Progenitor cell of endocrine pancreas (in vitro differentiated cells): ENCODE measurements at regions not wholly inside any gene's neighbourhood (a gene's known extent, or its start where the extent isn't known, plus 50 kb on each side); places are given as distances from the start of the nearest gene placed in this dataset.

Experiments
- DNase-seq: peaks from one replicate; pipeline ENCODE4 v3.0.0; 2021; ENCODE audit warnings: low spot score; ENCODE audit not compliant: unreplicated experiment
- H3K27ac Mint-ChIP-seq: 2 replicates; pipeline ENCODE4 v1.8.0; 2021; ENCODE audit warnings: mild to moderate bottlenecking, moderate library complexity, mixed read lengths
- H3K27me3 Mint-ChIP-seq: 2 replicates; pipeline ENCODE4 v1.8.0; 2021; ENCODE audit warnings: mixed read lengths
- H3K36me3 Mint-ChIP-seq: 2 replicates; pipeline ENCODE4 v1.8.0; 2022; ENCODE audit warnings: mixed read lengths; ENCODE audit not compliant: insufficient read depth
- H3K4me1 Mint-ChIP-seq: 2 replicates; pipeline ENCODE4 v1.8.0; 2021; ENCODE audit warnings: low read depth, mixed read lengths
- H3K4me3 Mint-ChIP-seq: 2 replicates; pipeline ENCODE4 v1.8.0; 2021; ENCODE audit warnings: low read depth, mild to moderate bottlenecking, moderate library complexity, mixed read lengths
- H3K9me3 Mint-ChIP-seq: 2 replicates; pipeline ENCODE4 v1.8.0; 2021; ENCODE audit warnings: low read depth, mixed read lengths
- CTCF ChIP-seq: fragments of 200-600 bp; sonication (generic); IDR thresholded peaks from one replicate; pipeline ENCODE4 v1.5.0; 2021; ENCODE audit warnings: antibody characterized with exemption, mild to moderate bottlenecking; ENCODE audit not compliant: unreplicated experiment

GRCh38 chr18:75827751-75828287 lies 400.3 kb upstream of the SMIM21 start:
- no peak for DNase-seq
- no peak overlapping the region for H3K27ac Mint-ChIP-seq
- no peak for TF ChIP-seq CTCF

DNA sequence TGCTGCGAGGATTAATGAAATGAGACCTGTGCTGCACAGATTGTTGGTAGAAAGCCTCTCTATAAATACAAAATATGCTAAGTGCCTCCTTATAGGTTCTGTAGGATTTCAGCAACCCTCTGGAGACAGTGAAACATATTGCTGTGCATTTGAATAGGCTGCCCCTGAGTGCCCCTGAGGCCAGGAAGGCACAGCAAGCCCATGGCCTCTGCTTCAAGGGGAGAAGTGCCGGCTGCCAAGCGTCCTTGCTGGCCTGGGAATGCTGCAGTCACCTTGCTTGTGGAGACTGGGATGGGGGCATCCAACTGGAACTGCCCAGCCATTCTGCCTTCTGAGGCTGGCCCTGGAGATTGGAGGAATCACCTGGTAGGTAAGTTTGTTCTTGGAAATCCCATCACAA lies 397.2 kb upstream of the SMIM21 start:
- no peaks in the 10 kb centered on the region for H3K36me3 Mint-ChIP-seq
- peaks cover 35% of the 10 kb centered on the region for H3K4me1 Mint-ChIP-seq
- no peaks in the 10 kb centered on the region for H3K9me3 Mint-ChIP-seq
- no peak overlapping the region for H3K27ac Mint-ChIP-seq
- H3K27me3 Mint-ChIP-seq, result peaks cover 61% of the 10 kb centered on the region
- DNase-seq, result no peak
- no peak for TF ChIP-seq CTCF
- no peak overlapping the region for H3K4me3 Mint-ChIP-seq

More at GRCh38 chr18:75827751-75828287, 400.3 kb upstream of the SMIM21 start:
- Mint-ChIP-seq H3K36me3 (no peaks in the 10 kb centered on the region), H3K27me3 (peaks cover 46% of the 10 kb centered on the region), H3K4me1 (peaks cover 35% of the 10 kb centered on the region), H3K4me3 (no peak overlapping the region), H3K9me3 (peaks cover 5% of the 10 kb centered on the region)

DNA sequence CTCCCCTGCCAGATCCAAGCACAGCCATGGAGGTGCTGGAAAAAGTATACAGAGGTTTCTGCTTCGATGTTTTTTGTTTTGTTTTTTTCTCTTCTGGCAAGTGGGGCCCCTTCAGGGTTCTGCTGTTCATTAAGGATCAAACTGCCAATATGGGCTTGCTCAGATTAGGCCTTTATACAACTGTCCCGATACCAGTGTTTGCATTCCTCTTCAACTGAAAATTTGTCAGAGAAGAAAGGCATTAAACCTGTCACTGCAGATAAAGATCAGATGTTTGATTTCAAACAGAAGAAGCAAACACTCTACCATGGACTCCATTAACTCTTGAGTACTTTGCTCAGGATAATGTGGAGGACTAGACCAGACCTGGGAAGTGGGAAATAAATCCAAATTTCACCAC lies 396.0 kb upstream of the SMIM21 start:
- Mint-ChIP-seq H3K27me3 (peaks cover 69% of the 10 kb centered on the region), H3K4me3 (no peak overlapping the region), H3K9me3 (no peaks in the 10 kb centered on the region), H3K36me3 (no peaks in the 10 kb centered on the region), H3K4me1 (peaks cover 31% of the 10 kb centered on the region), H3K27ac (peak overlapping the region; percentile 5)
- DNase-seq, result no peak
- TF ChIP-seq CTCF, result no peak

DNA sequence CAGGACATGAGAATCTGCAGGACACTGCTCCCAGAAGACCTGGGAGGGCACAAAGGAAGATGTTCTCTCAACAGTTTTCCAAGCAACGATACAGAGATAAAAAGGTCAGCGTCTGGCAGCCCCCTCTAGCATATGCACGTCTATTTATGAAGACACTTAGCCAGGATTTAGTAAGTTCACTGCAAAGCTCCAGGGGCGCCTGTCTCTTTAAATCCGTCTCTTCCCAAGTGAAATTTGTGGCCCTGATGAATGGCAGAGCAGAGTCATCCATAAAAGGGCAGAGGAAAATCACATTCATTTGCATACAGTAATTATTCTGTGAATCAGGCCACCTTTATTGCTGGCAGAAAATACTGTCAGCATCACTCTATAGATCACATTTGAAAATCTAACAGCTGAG lies 390.9 kb upstream of the SMIM21 start:
- no peak for TF ChIP-seq CTCF

DNA sequence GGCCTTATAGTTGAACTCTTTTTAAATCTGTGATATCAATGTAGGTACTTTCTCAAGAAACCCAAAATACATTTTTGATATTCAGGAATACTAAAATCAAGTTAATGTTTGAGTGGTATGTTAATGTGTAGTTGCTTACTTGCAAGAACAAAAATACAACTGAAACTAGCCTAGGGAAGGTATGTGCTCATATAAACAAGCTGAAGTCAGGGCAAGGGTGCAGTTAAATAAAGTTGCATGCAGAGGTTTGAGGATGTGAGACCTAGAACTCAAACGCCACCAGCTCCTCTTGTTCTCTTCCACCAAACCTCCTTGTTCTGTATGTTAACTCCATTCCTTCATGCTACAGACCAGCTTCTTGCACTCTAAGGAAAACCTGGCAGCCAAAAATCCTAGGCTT lies 388.3 kb upstream of the SMIM21 start:
- TF ChIP-seq CTCF, result no peak
- Mint-ChIP-seq H3K36me3 (no peaks in the 10 kb centered on the region), H3K4me1 (no peaks in the 10 kb centered on the region), H3K27ac (no peak overlapping the region), H3K27me3 (peaks cover 35% of the 10 kb centered on the region), H3K9me3 (no peaks in the 10 kb centered on the region), H3K4me3 (no peak overlapping the region)
- no peak for DNase-seq

More for the DNA sequence above, 390.9 kb upstream of the SMIM21 start:
- Mint-ChIP-seq H3K4me3 (no peak overlapping the region), H3K27ac (no peak overlapping the region), H3K36me3 (no peaks in the 10 kb centered on the region), H3K27me3 (peaks cover 45% of the 10 kb centered on the region), H3K9me3 (no peaks in the 10 kb centered on the region), H3K4me1 (peaks cover 7% of the 10 kb centered on the region)
- no peak for DNase-seq
